Amniotic stem cell (primary cell): ENCODE measurements at regions not wholly inside any gene's neighbourhood (a gene's known extent, or its start where the extent isn't known, plus 50 kb on each side); places are given as distances from the start of the nearest gene placed in this dataset.

Experiments
- DNase-seq: peaks from one replicate; lab custom pipeline; 2025; lab: John Stamatoyannopoulos, UW

DNA sequence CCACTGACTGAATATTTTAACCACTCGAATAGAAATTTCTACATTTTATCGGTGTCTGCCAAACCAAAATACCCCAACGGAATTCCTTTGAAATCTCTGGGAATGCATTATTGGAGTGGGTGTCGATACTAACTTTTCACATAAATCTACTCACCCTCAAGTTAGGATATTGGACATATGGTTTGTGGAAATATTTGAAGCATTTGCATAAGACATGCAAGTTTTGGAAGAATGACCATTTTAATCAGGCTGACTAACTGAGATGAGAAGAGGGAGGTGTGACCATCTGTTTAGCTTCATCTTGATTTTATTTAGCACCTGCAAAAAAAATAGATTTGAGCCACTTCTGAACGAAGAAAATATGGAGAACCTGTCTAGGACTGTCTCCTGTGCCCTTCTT, 61.2 kb downstream of the KLF6 start:
- DNase-seq = no peak

DNA sequence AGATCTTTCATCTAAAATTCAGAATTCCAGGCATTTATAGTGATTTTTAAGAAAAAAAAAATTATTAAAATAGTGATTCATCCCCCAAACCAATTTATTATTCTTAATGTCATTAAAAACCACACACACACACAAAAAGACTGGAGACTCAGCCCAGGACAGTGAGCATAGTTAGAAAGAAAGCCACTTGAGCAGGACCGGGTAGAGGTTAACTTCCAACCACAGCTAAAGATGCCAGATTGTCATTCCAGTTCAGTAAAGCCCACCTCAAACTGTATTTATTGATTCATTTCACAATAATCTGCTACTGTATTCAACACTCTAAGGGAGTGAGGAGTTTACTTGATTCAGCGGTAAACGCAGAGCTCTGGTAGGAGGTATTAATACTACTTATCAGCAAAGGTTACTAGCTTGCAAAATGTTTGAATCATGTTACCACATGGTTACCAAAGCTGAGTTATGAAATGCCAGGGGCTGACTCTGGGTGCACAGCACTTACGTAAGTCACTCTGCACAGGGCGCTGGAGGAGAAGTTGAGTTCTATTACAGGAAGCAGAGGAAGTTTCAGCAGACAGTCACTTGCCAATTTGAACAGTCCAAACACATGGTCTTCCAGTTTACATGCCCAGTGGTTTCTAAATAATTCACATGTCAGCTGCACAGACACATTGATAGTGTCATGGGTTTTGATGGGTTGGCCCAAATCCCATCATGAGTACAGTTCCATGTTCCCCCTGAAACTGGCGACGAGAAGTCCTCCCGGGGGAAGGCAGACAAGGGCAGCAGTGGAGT, 64.6 kb downstream of the KLF6 start:
- DNase-seq = no peak

DNA sequence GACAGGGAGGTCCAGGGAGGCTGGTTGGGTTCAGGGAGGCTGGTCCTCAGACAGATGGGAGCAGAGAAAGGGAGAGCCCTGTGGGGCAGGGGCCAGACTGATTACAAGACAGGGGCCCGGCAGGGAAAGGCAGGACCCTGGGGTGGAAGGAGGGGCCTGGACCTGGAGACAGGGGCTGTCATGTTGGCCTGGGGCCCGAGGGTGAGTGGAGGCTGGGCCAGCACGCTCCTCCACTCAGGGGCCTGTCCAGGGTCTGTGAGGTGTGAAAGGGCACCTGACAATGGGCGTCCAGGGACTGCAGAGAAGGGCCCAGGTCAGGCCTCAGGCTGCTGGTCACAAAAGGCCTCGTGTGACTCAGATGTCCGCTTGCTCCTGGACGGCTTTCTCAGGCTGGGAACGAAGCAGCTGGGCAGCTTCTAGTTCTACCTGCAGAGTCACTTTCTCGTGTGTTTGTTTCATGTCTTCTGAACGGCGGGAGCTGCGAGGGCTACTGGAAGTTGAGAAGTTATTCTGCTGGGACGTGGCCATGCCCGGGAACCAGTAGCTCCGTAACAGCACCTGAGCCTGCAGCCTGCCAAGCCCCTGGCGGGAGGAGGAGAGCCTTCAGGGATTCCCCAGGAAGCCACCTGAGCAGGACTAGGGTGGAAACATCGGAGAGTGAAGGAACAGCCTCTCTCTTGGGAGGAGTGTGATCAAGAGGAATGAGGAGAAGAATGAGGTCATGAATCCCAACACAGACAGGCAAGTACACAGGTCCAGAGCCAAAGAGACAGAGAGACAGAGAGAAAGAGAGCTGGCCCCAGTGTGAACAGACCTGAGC, 65.8 kb downstream of the KLF6 start:
- no peak for DNase-seq

DNA sequence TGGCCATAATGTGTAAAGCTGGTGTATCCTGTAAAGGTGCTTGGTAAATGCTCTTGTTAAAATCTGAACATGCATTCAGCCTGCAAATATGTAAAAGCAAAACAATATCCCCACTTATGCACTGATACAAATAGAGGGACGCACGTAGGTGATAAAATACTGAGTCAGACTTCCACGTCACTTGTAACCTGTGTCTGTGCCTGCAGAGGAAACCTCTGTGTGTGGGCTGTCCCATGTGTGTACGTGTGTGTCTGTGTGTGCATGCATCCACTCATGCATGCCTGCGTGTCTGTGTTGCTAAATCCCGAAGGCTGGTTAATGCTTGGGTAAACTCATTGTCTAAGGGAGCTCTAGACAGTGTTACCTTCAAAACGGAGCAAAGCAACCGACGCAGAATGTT, 68.9 kb downstream of the KLF6 start:
- DNase-seq = no peak

DNA sequence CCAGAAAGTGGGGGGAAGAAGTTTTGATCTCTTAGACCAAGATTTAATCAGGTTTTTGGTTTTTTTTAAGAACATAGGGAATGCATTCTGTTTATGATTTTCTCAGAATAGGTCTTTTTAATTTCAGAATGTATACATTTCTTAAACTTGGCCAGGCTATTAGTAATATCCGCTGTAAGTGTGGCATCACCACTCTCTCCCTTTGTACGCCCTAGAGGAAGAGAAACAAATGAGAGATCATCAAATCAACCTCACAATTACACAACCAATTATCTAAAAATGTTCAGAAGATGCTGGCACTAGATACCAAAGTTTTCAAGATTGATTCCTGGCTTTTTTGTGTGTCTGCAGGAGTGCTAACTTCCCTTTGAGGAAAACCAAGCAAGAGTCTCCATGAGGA, 70.0 kb downstream of the KLF6 start:
- no peak for DNase-seq

DNA sequence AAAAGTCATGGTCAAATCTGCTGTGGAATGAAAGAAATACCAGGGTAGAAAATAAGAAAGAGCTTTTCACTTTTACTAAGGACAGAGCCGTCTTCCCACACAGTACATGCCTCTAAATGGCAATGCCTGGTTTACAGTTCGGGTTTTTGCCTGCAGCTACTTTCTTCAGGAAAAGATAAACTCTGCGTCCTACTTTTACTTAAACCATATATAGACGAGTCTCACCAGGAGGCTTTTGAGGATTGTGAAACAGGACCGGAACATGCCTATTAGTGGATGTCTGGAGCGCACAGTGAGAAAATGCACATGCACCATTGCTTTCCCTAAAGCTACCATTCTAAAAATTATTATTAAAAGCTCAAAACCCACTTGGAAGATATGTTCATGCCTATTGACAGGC, 70.5 kb downstream of the KLF6 start:
- peak; percentile 27 for DNase-seq

DNA sequence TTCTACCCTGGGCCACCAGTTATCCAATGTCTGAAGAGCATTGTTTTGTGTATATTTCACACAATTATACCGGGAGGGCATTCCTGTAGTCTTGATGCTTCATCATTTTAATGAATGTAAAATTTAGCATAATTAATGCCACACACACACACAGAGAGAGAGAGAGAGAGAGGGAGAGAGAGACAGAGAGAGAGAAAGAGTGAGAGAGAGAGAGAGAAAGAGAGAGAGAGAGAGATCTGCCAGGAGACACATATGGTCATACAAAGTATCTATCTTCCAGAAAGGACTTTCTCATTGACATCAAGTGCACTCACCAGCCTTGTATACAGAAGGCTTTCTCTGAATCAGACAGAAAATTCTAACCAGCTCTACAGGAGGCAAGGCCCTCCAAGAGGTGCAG, 72.3 kb downstream of the KLF6 start:
- no peak for DNase-seq

DNA sequence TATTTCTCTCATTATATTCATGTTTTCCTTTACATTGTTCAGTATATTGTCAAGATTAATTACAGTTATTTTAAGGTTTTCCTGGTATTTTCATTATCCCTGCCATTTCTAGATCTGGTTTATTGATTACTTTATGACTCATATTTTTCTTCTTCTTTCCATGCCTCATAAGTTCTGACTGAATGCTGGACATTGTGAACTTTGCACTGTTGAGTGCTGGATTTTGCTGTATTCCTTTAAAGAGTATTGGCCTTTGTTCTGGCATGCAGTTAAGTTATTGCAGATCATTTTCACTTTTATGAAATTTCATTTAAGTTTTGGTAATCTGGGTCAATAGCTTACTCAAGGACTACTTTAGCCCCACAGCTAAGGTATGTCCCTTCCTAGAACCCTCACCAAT, 73.1 kb downstream of the KLF6 start:
- DNase-seq = no peak

DNA sequence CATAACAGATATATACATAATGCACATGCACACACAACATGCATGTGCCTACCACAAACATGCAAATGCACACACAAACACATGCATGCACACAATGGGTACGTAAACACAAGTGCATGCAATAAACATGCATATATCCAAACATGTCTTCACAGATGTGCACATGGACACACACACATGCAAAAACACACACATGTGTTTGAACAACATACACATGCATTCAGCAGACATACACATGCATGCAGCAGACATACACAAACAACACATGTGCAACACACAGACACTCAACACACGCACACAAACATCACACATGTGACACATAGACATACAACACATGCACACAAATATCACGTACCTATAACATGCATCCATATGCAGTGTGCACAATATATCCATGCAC, 74.2 kb downstream of the KLF6 start:
- no peak for DNase-seq

DNA sequence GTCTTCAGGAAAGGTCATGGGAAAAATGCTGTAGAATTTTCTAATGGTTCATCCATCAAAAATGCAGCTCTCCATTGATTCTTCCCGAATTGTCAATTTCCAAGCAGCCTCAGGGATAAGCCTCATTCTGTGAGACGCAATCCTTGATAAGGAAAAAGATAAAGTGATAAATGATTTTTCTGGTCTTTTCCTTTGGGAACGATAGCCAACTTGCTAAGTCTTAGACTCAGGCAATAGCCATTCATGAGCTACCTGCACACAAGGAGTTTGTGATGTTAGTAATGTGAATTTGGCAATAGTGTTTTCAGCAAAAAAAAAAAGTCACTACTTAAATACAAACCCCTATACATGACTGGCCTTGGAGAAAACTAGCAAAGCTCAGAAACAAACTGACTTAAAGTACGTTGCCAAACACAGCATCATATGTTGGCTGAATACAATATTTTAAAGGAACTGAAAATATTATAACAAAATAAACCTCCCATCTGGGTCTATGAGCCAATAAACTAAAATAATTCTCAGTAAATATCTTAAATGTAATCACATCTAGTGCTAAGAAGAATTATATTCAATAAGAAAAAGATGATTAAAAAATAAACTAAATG, 75.5 kb downstream of the KLF6 start:
- no peak for DNase-seq

DNA sequence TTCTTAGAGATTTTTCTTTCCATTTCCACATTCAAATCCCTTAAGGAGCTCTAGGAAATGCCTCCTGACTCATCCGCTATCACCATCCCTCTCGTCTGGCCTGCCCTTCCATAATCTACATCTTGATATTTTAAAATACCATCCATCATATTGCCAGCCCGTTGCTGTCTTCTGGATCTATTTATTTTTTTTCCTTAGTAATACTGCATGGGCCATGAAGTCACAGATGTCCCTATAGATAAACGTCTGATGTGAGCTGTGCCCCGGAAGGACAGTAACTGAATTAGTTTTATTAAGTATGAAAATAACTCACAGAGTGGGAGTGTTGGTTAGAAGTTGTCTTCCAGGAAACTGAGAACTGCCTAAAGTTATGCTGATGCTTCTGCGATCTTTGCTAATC, 76.2 kb downstream of the KLF6 start:
- no peak for DNase-seq

DNA sequence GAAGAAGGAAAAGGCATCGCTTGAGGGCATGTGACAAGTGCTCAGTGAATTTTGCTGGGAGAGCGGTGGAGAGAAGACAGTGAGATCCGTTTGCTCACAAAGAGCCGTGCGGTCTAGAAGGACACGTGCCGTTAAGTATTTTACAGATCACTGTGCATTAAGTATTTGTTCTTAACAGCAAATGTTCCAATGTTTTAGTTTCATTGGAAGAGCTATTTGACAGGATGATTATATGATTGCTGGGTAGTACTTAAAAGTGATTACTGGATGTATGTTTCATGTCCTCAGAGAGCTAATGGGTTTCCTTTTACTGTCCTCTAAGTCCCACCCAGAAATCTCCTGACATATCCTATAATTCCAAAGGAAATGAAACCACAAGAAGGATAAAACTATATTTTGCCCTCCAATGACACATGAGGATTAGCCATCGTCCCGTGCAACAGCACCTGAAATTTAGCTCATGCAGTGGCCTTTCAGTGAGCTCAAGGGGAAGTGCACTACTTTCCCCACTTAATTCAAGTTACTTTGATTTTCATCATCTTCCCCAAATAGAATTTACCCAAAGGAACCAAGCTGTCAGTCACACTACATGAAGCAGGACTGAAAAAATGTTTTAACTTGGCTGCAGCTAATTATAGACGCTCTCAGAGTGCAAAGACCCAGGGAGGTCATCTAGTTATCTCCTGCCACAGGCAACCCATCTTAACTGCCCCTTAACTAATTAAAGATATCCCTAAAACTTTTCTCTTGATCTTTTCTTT, 80.3 kb downstream of the KLF6 start:
- no peak for DNase-seq

DNA sequence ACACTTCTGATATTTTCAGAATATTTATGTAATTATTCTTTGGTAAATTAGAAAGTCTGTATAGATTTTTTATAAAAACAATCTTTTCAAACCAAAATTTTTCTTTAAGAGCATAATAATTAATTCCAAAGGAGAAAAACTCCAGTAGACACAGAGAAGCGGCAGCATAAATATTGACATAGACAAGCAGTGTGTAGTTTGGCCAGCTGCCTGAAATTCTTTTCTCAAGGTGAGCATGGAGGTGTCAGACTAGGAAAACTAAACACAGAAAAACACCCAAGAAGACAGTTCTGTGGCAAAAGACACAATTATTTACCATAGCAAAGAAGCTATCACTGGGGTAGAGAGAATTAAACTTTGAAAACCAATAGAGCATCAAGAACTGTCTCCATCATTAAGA, 82.4 kb downstream of the KLF6 start:
- no peak for DNase-seq

DNA sequence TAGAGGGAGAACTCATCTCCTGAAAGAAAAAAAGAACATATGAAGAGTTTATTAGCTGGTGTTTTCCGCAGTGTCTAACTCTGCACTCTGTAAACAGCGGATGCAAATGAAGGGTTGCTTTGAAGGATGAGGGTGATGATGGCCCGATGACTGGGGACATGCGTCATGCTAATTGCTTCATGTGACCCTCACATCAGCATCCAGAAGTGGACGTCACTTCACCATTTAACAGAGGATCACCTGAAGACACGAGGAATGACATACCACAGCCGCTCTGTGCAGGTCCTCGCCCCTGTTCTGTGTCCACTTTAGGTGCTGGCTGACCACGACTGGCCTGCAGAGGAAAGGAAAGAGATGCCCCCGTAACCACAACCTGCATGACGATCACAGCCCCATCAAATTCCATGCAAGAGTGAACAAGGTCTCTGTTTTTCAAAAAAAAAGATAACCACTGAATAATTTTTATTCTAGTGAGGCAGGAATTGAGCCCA, 82.9 kb downstream of the KLF6 start:
- no peak for DNase-seq

DNA sequence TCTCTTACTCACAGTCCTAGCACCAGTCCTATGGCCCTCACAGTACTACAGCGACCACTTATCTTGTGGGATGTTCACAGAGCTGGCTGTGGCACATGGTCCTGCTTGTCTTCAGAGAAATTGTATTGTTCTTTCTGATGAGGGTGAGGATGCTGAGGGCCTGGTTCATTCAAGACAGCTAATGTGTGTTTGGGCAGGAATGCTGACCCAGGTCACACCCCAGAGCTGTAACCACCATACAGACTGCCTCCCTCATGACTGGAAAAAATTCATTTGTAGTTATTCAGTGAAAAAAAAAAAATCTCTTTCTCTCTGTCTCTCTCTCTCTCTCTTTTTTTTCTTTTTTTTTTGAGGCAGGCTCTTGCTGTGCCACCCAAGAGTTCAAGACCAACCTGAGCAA, 83.5 kb downstream of the KLF6 start:
- no peak for DNase-seq

DNA sequence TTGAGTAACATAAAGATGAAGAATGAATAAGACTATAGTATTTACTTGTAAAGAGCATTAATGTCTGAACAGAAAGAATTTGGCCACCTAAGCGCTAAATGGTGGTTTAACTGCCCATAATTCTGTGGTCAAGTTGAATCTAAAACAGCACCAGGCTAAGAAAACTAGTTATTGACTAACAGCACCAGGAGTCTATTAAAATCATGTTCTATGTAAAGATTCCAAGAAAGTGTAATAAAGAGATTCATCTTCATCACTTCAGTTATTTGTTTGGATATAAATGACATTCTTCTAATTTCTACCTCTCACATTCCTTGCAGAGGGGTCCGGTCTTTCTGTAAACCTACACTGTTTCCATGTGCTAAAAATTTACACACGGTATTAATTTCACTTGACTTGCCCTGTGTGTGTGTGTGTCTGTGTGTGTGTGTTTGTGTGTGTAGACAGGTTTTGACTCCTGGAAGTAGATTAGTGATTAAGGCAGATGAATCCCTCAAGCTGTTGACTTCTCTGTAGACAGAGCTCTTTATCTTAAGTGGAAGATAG, 84.4 kb downstream of the KLF6 start:
- DNase-seq = no peak

DNA sequence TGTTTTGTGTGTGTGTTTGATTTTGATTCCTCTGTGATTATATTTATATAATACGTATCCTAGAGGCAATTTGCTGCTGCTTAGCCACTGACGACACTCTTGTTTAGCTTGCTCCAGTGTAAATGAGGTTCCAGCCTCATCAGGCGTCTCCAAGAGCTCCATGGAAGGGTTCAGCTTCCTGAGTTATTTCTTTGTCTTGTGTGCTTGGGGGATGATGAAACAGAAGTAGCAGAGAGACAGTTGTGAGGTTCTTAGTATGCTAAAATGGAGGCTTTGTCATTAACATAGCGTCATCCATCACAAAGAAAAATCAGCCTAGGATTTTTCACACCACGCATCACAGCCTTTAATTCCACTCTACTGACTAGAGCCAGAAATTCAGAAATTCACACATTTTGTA, 85.1 kb downstream of the KLF6 start:
- DNase-seq = no peak

DNA sequence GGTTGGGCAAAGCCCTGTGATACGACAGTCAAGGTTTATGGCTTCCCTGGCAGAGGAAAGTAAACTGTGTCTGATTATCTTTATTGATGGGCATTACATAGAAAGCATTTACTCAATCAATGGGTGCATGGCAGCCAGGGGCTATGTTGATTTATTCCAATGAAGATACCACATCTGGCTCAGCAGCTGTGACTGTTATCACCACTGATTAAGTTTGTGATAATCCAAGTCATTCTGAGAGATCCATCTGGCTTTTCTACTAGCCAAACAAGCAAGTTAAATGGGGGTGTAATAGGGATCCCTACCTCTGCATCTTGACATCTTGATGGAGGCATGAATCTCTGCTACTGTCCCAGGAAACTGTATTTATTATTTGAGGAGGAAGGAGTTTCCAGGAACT, 86.7 kb downstream of the KLF6 start:
- DNase-seq = no peak

DNA sequence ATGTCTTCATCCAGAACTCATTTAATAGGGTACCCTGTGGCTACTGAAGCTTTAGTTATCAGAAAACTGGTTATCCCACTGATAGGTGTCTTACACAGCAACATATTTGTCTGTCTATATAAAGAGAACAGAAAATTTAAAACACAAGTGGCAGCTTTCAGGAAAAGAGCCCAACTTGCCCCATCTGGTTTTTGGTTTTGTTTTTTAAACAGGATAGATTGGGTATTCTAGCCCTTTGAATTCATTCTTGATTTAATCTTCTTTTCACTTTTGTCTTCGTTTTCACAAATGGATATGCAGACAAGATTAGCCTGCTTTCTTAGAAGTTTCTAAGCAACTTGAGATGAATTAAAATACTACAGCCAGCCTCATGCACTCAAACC, 91.3 kb downstream of the KLF6 start:
- DNase-seq = no peak

DNA sequence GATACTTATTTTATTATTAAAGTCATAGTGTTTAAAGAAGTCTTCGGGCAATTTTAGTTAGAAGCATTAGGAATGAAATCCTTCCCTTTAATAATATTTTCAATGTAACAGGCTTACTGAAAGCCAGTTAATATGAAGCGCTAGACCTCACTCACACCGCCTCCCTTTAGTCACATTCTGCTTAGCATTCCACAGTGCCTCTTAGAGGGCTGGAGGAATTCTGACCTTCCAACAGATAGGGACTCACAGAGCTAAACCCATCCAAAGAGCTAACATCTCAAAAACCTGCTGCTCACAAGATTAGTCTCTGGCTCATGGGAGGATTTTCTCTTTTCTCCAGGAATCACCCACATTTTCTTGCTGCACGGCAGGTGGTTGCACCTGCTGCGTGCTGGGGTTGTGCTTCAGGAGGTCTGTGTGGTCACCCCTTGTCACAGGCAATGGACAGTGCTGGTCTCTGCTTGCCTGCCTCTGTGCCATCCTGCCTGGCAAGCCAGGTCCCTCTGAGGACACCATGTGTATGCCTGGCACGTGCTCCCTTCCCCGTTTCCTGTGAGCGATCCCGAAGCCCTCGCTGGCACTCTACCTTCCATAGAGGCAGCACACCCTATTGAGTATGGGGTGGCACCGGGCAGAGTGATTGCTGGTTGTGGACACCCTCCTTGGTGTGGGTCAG, 91.8 kb downstream of the KLF6 start:
- no peak for DNase-seq

DNA sequence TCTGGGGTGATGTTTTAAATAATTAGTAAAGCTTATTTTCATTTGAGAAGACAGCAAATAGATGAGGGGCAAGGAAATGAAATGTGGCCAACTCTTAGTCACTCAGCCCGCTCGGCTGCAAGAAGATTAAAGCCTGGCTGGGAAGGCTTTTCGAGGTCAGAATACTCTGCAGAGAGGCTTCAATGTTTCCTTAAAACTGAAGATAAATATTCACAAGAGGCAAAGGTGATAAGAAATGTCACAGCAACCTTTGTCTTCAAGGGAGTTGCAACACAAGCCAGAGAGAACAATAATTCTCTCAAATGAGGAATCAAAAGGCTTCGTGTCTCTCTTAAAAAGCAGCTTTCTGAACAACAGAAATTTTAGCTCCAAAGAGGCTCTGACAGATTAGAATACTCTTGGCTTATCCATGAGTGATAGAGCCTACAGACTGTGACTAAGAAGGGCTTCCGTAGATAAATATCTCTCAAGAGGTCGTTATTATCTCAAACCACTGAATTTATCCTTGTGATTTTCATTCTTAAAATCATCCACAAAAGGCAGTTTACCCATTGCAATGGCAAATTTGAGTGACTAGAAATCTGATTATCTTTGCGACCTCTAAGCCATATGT, 92.5 kb downstream of the KLF6 start:
- DNase-seq = no peak
